ENCODE measurements at regions not wholly inside any gene's neighbourhood (a gene's known extent, or its start where the extent isn't known, plus 50 kb on each side); places are given as distances from the start of the nearest gene placed in this dataset.

- TF ChIP-seq CTCF (IDR thresholded peaks at IDR 0.05; ENCODE audit: borderline replicate concordance), result no peak
- Histone ChIP-seq H3K27ac (replicated peaks) (no peak overlapping the region), H3K36me3 (no peaks in the 10 kb centered on the region), H3K4me1 (peaks cover 13% of the 10 kb centered on the region), H3K27me3 (ENCODE audit: low read depth) (no peaks in the 10 kb centered on the region), H3K9me3 (replicated peaks) (no peaks in the 10 kb centered on the region), H3K4me3 (no peak overlapping the region)
- DNase-seq, result no peak
- intact Hi-C loops (cut with micrococcal nuclease), result no loop called here
Observed at GRCh38 chr9:22206833-22207232, 197.7 kb upstream of the CDKN2B start.

GRCh38 chr9:22208846-22209585 is 199.9 kb upstream of the CDKN2B start:
- Histone ChIP-seq H3K27me3 (ENCODE audit: low read depth) (no peaks in the 10 kb centered on the region), H3K4me3 (no peak overlapping the region), H3K9me3 (replicated peaks) (no peaks in the 10 kb centered on the region), H3K27ac (replicated peaks) (no peak overlapping the region), H3K36me3 (no peaks in the 10 kb centered on the region), H3K4me1 (peaks cover 17% of the 10 kb centered on the region)
- TF ChIP-seq CTCF (IDR thresholded peaks at IDR 0.05; ENCODE audit: borderline replicate concordance), result no peak
- no peak for DNase-seq
- intact Hi-C loops (cut with micrococcal nuclease), result no loop called here

- H3K27ac ChIP-seq (replicated peaks), result no peak overlapping the region
- intact Hi-C loops (cut with micrococcal nuclease), result no loop called here
- no peak overlapping the region for H3K4me3 ChIP-seq
- no peak for TF ChIP-seq CTCF (IDR thresholded peaks at IDR 0.05; ENCODE audit: borderline replicate concordance)
- no peaks in the 10 kb centered on the region for H3K9me3 ChIP-seq (replicated peaks)
- no peak for DNase-seq
- no peaks in the 10 kb centered on the region for H3K36me3 ChIP-seq
- peaks cover 17% of the 10 kb centered on the region for H3K4me1 ChIP-seq
- H3K27me3 ChIP-seq (ENCODE audit: low read depth), result no peaks in the 10 kb centered on the region
Observed at GRCh38 chr9:22210262-22210661, 201.2 kb upstream of the CDKN2B start.

GRCh38 chr9:22210936-22211335 is 201.8 kb upstream of the CDKN2B start:
- TF ChIP-seq CTCF (IDR thresholded peaks at IDR 0.05; ENCODE audit: borderline replicate concordance), result no peak
- Histone ChIP-seq H3K27me3 (ENCODE audit: low read depth) (no peaks in the 10 kb centered on the region), H3K4me1 (peaks cover 17% of the 10 kb centered on the region), H3K4me3 (no peak overlapping the region), H3K27ac (replicated peaks) (no peak overlapping the region), H3K36me3 (no peaks in the 10 kb centered on the region), H3K9me3 (replicated peaks) (no peaks in the 10 kb centered on the region)
- intact Hi-C loops (cut with micrococcal nuclease), result no loop called here
- no peak for DNase-seq

- intact Hi-C loops (cut with micrococcal nuclease), result no loop called here
- Histone ChIP-seq H3K4me1 (peaks cover 17% of the 10 kb centered on the region), H3K36me3 (no peaks in the 10 kb centered on the region), H3K27ac (replicated peaks) (peak overlapping the region; percentile 39), H3K27me3 (ENCODE audit: low read depth) (no peaks in the 10 kb centered on the region), H3K4me3 (no peak overlapping the region), H3K9me3 (replicated peaks) (no peaks in the 10 kb centered on the region)
- no peak for TF ChIP-seq CTCF (IDR thresholded peaks at IDR 0.05; ENCODE audit: borderline replicate concordance)
- DNase-seq, result no peak
Observed at GRCh38 chr9:22211588-22212360, 202.7 kb upstream of the CDKN2B start.

All from left ventricle myocardium inferior (tissue), 1 donor.